ENCODE measurements at regions not wholly inside any gene's neighbourhood (a gene's known extent, or its start where the extent isn't known, plus 50 kb on each side); places are given as distances from the start of the nearest gene placed in this dataset.

DNA sequence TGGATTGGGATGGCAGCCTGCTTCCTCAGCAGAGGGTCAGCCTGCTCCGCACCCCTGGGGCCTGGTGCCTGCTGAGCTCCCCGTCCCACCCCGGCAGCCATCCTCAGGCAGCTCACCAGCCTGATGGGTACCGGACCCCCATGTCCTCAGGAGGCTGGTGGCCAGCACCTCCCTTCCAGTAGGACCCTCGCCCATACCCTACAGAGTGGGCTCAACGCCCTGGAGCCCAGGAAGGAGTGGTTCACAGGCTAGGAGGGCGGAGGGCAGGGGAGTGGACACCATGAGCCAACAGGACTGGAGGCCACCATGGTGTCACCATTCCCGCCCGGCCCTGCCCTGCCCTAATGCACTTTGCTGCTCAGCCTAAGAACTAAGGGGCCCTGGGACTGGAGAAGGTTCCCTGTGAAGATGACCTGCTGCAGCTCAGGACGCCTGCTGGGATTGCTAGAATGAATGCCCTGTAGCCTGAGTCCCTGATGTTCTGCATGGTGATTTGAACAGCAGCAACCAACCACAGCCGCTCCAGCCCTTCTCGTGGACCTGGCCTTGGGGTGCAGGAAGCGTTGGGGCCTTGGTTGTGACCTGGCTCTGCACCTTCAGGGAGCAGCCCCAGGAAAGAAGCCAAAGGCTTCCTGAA is 1080.8 kb downstream of the BRD1 start:
- TF ChIP-seq CTCF (IDR thresholded peaks at IDR 0.05; ENCODE audit: insufficient read depth, low read length), result no peak
- no peak for TF ChIP-seq GABPA (IDR thresholded peaks at IDR 0.05; ENCODE audit: low read depth)
- no peak for TF ChIP-seq SPI1 (IDR thresholded peaks at IDR 0.05; ENCODE audit: borderline replicate concordance, low read depth)
- no peak for TF ChIP-seq REST (IDR thresholded peaks at IDR 0.05; ENCODE audit: insufficient replicate concordance, low read depth)
- no peak for TF ChIP-seq POLR2AphosphoS5 (IDR thresholded peaks at IDR 0.05; ENCODE audit: low read depth)
- no peak overlapping the region for H3K4me3 ChIP-seq (replicated peaks; ENCODE audit: insufficient read depth, low read length)

GRCh38 chr22:48745842-48746788 is 1081.6 kb downstream of the BRD1 start:
- Histone ChIP-seq H3K27me3 (ENCODE audit: insufficient read depth, poor library complexity, severe bottlenecking) (no peaks in the 10 kb centered on the region), H3K4me3 (replicated peaks; ENCODE audit: insufficient read depth, low read length) (no peak overlapping the region), H3K27ac (replicated peaks) (no peak overlapping the region)
- TF ChIP-seq SPI1 (IDR thresholded peaks at IDR 0.05; ENCODE audit: borderline replicate concordance, low read depth) (no peak), REST (IDR thresholded peaks at IDR 0.05; ENCODE audit: insufficient replicate concordance, low read depth) (no peak), CTCF (IDR thresholded peaks at IDR 0.05; ENCODE audit: insufficient read depth, low read length) (no peak), POLR2AphosphoS5 (IDR thresholded peaks at IDR 0.05; ENCODE audit: low read depth) (no peak), GABPA (IDR thresholded peaks at IDR 0.05; ENCODE audit: low read depth) (no peak)
- no peak for DNase-seq (ENCODE audit: low read depth in 1 of 2, low spot score in 1 of 2)

More for the DNA sequence above, 1080.8 kb downstream of the BRD1 start:
- Histone ChIP-seq H3K27ac (replicated peaks) (no peak overlapping the region), H3K27me3 (ENCODE audit: insufficient read depth, poor library complexity, severe bottlenecking) (no peaks in the 10 kb centered on the region)
- DNase-seq (ENCODE audit: low read depth in 1 of 2, low spot score in 1 of 2), result no peak

DNA sequence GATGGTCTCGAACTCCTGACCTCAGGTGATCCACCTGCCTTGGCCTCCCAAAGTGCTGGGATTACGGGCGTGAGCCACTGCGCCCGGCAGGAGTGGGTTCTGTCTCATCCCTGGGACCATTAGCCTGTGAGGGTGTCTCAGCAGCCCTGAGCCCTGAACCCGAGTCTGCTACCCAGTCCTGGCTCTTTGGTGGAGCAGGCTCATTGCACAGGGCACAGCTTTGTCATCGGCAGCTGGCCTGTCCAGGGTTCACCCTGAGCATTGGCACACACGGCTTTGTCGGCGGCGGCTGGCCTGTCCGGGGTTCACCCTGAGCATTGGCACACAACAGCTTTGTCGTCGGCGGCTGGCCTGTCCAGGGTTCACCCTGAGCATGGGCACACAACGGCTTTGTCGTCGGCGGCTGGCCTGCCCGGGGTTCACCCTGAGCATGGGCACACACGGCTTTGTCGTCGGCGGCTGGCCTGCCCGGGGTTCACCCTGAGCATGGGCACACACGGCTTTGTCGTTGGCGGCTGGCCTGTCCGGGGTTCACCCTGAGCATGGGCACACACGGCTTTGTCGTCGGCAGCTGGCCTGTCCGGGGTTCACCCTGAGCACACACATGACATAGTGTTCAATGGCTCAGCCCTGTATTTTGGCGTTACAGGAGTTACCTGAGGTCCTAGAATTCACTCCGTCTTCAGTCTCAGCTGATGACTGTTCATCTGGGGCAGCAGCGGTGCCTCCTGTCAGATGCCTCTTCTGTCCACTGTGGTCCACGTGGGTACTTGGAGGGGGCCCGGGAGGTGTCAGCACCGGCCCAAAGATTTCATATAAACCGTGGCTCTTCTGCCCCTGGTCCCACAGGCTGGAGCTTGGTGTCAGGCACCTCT is 1082.5 kb downstream of the BRD1 start:
- Histone ChIP-seq H3K27ac (replicated peaks) (no peak overlapping the region), H3K27me3 (ENCODE audit: insufficient read depth, poor library complexity, severe bottlenecking) (no peaks in the 10 kb centered on the region), H3K4me3 (replicated peaks; ENCODE audit: insufficient read depth, low read length) (no peak overlapping the region)
- no peak for DNase-seq (ENCODE audit: low read depth in 1 of 2, low spot score in 1 of 2)
- no peak for TF ChIP-seq REST (IDR thresholded peaks at IDR 0.05; ENCODE audit: insufficient replicate concordance, low read depth)
- no peak for TF ChIP-seq POLR2AphosphoS5 (IDR thresholded peaks at IDR 0.05; ENCODE audit: low read depth)
- no peak for TF ChIP-seq GABPA (IDR thresholded peaks at IDR 0.05; ENCODE audit: low read depth)
- TF ChIP-seq SPI1 (IDR thresholded peaks at IDR 0.05; ENCODE audit: borderline replicate concordance, low read depth), result no peak
- TF ChIP-seq CTCF (IDR thresholded peaks at IDR 0.05; ENCODE audit: insufficient read depth, low read length), result no peak

All from HL-60 (cell line).